Progenitor cell of endocrine pancreas (in vitro differentiated cells): ENCODE measurements at regions not wholly inside any gene's neighbourhood (a gene's known extent, or its start where the extent isn't known, plus 50 kb on each side); places are given as distances from the start of the nearest gene placed in this dataset.

Source experiments
- DNase-seq: peaks from one replicate; pipeline ENCODE4 v3.0.0; 2021; ENCODE audit warnings: low spot score; ENCODE audit not compliant: unreplicated experiment
- H3K27ac Mint-ChIP-seq: 2 replicates; pipeline ENCODE4 v1.8.0; 2021; ENCODE audit warnings: mild to moderate bottlenecking, moderate library complexity, mixed read lengths
- H3K27me3 Mint-ChIP-seq: 2 replicates; pipeline ENCODE4 v1.8.0; 2021; ENCODE audit warnings: mixed read lengths
- H3K36me3 Mint-ChIP-seq: 2 replicates; pipeline ENCODE4 v1.8.0; 2022; ENCODE audit warnings: mixed read lengths; ENCODE audit not compliant: insufficient read depth
- H3K4me1 Mint-ChIP-seq: 2 replicates; pipeline ENCODE4 v1.8.0; 2021; ENCODE audit warnings: low read depth, mixed read lengths
- H3K4me3 Mint-ChIP-seq: 2 replicates; pipeline ENCODE4 v1.8.0; 2021; ENCODE audit warnings: low read depth, mild to moderate bottlenecking, moderate library complexity, mixed read lengths
- H3K9me3 Mint-ChIP-seq: 2 replicates; pipeline ENCODE4 v1.8.0; 2021; ENCODE audit warnings: low read depth, mixed read lengths
- CTCF ChIP-seq: fragments of 200-600 bp; sonication (generic); IDR thresholded peaks from one replicate; pipeline ENCODE4 v1.5.0; 2021; ENCODE audit warnings: antibody characterized with exemption, mild to moderate bottlenecking; ENCODE audit not compliant: unreplicated experiment

GRCh38 chr15:87151202-87151748 lies 1071.6 kb downstream of the AGBL1 start:
- Mint-ChIP-seq H3K4me3 (no peak overlapping the region), H3K27me3 (peaks cover 7% of the 10 kb centered on the region), H3K9me3 (peaks cover 5% of the 10 kb centered on the region), H3K4me1 (peaks cover 12% of the 10 kb centered on the region), H3K36me3 (no peaks in the 10 kb centered on the region), H3K27ac (no peak overlapping the region)
- TF ChIP-seq CTCF = no peak
- no peak for DNase-seq

GRCh38 chr15:87145696-87146095 lies 1066.0 kb downstream of the AGBL1 start:
- Mint-ChIP-seq H3K4me3 (no peak overlapping the region), H3K4me1 (no peaks in the 10 kb centered on the region), H3K9me3 (peaks cover 10% of the 10 kb centered on the region), H3K27ac (no peak overlapping the region), H3K36me3 (peaks cover 2% of the 10 kb centered on the region), H3K27me3 (no peaks in the 10 kb centered on the region)
- no peak for DNase-seq
- TF ChIP-seq CTCF = no peak

GRCh38 chr15:87144775-87145174 lies 1065.1 kb downstream of the AGBL1 start:
- no peak overlapping the region for H3K27ac Mint-ChIP-seq
- peaks cover 10% of the 10 kb centered on the region for H3K9me3 Mint-ChIP-seq
- no peak for DNase-seq
- H3K27me3 Mint-ChIP-seq = no peaks in the 10 kb centered on the region
- no peak overlapping the region for H3K4me3 Mint-ChIP-seq
- H3K4me1 Mint-ChIP-seq = no peaks in the 10 kb centered on the region
- TF ChIP-seq CTCF = no peak
- peaks cover 2% of the 10 kb centered on the region for H3K36me3 Mint-ChIP-seq

- no peak for TF ChIP-seq CTCF
- H3K27me3 Mint-ChIP-seq = no peaks in the 10 kb centered on the region
- peaks cover 2% of the 10 kb centered on the region for H3K36me3 Mint-ChIP-seq
- H3K4me3 Mint-ChIP-seq = no peak overlapping the region
- no peak overlapping the region for H3K27ac Mint-ChIP-seq
- H3K9me3 Mint-ChIP-seq = peaks cover 10% of the 10 kb centered on the region
- no peak for DNase-seq
- no peaks in the 10 kb centered on the region for H3K4me1 Mint-ChIP-seq
Observed at GRCh38 chr15:87142096-87142495, 1062.4 kb downstream of the AGBL1 start.

GRCh38 chr15:87135109-87135508 lies 1055.4 kb downstream of the AGBL1 start:
- no peaks in the 10 kb centered on the region for H3K9me3 Mint-ChIP-seq
- no peaks in the 10 kb centered on the region for H3K4me1 Mint-ChIP-seq
- no peak overlapping the region for H3K27ac Mint-ChIP-seq
- H3K27me3 Mint-ChIP-seq = no peaks in the 10 kb centered on the region
- H3K4me3 Mint-ChIP-seq = no peak overlapping the region
- H3K36me3 Mint-ChIP-seq = no peaks in the 10 kb centered on the region
- no peak for TF ChIP-seq CTCF
- no peak for DNase-seq
